C4-2B (cell line): ENCODE measurements at regions not wholly inside any gene's neighbourhood (a gene's known extent, or its start where the extent isn't known, plus 50 kb on each side); places are given as distances from the start of the nearest gene placed in this dataset.

Source experiments
- CTCF ChIP-seq: fragments of 450-650 bp; conservative IDR thresholded peaks from 2 replicates; pipeline ENCODE4 v1.5.1; 2017; ENCODE audit warnings: mild to moderate bottlenecking
- ZFX ChIP-seq: fragments of 450-650 bp; IDR thresholded peaks from 2 replicates; pipeline ENCODE4 v1.6.1; 2017

GRCh38 chr11:80944758-80945157 is 1503.9 kb upstream of the TENM4 start:
- TF ChIP-seq CTCF, result no peak
- no peak for TF ChIP-seq ZFX
